Caco-2 (cell line): ENCODE measurements at regions not wholly inside any gene's neighbourhood (a gene's known extent, or its start where the extent isn't known, plus 50 kb on each side); places are given as distances from the start of the nearest gene placed in this dataset.

Experiments used
- BruUV-seq: library from RNA; stranded (reverse); fragments of 400-500 nt; replicated peaks from 2 replicates; lab custom pipeline; 2021; lab: Mats Ljungman, UMichigan
- CTCF ChIA-PET: fragments of 300-600 bp; sonication (Branson Sonifier 250); formaldehyde crosslinking; loops from one replicate; lab custom pipeline; 2022; ENCODE audit warnings: antibody characterized with exemption; lab: Charles Lee
- POLR2A ChIA-PET: fragments of 300-600 bp; sonication (Branson Sonifier 250); formaldehyde crosslinking; loops from one replicate; lab custom pipeline; 2022; ENCODE audit warnings: antibody characterized with exemption; lab: Charles Lee
- DNase-seq, 2 experiments: peaks; one replicate each; pipeline versions ENCODE4 v3.0.0 to v3.0.0-alpha.2; 2020 to 2022
- H3K27me3 ChIP-seq: replicated peaks from 2 replicates; pipeline ENCODE4 v1.6.0; 2011; ENCODE audit warnings: low read length; ENCODE audit not compliant: control insufficient read depth, insufficient read depth
- H3K36me3 ChIP-seq: 2 replicates; pipeline ENCODE4 v1.5.1; 2011; ENCODE audit warnings: low read length; ENCODE audit not compliant: control insufficient read depth, insufficient read depth
- H3K4me1 ChIP-seq: fragments of 250-450 bp; sonication (Bioruptor Pico); 2 replicates; pipeline ENCODE4 v1.5.1; 2020; ENCODE audit warnings: mild to moderate bottlenecking
- H3K4me3 ChIP-seq: 2 replicates; pipeline ENCODE4 v1.5.1; 2011; ENCODE audit warnings: low read depth, mild to moderate bottlenecking, control low read depth, low read length
- H3K9me3 ChIP-seq: fragments of 250-450 bp; sonication (Bioruptor Pico); 2 replicates; pipeline ENCODE4 v1.5.1; 2020; ENCODE audit warnings: mild to moderate bottlenecking, moderate library complexity
- H3K27ac Mint-ChIP-seq: one replicate; pipeline ENCODE4 v1.8.0; 2022; ENCODE audit warnings: mixed read lengths; ENCODE audit not compliant: unreplicated experiment
- H3K27me3 Mint-ChIP-seq: one replicate; pipeline ENCODE4 v1.8.0; 2022; ENCODE audit warnings: mixed read lengths; ENCODE audit not compliant: insufficient read depth, unreplicated experiment
- H3K36me3 Mint-ChIP-seq: one replicate; pipeline ENCODE4 v1.8.0; 2022; ENCODE audit warnings: mild to moderate bottlenecking, mixed read lengths; ENCODE audit not compliant: insufficient read depth, unreplicated experiment
- H3K4me1 Mint-ChIP-seq: one replicate; pipeline ENCODE4 v1.8.0; 2022; ENCODE audit warnings: low read depth, mixed read lengths; ENCODE audit not compliant: unreplicated experiment
- H3K4me3 Mint-ChIP-seq: one replicate; pipeline ENCODE4 v1.8.0; 2022; ENCODE audit warnings: mild to moderate bottlenecking, moderate library complexity, mixed read lengths; ENCODE audit not compliant: unreplicated experiment
- H3K9me3 Mint-ChIP-seq: one replicate; pipeline ENCODE4 v1.8.0; 2022; ENCODE audit warnings: mixed read lengths; ENCODE audit not compliant: unreplicated experiment
- CTCF ChIP-seq, 2 experiments: fragments of 200-600 bp in 1 of 2; IDR thresholded peaks; 1 replicate in 1 of 2; 2 replicates in 1 of 2; pipeline versions ENCODE4 v1.5.1 to v1.8.0; 2011 to 2022; ENCODE audit warnings: antibody characterized with exemption in 1 of 2, control low read depth in 1 of 2, inconsistent platforms in 1 of 2, low read depth in 1 of 2, low read length in 1 of 2, mild to moderate bottlenecking in 1 of 2, moderate library complexity in 1 of 2; ENCODE audit not compliant: insufficient read depth in 1 of 2, severe bottlenecking in 1 of 2, unreplicated experiment in 1 of 2
- intact Hi-C: fragments of 100-400 bp; cut with micrococcal nuclease; formaldehyde crosslinking; loops from one replicate; pipeline ENCODE4 v1.10.0; 2022; ENCODE audit not compliant: unreplicated experiment

GRCh38 chr18:8493141-8493540, 116.1 kb upstream of the RAB12 start:
- H3K27ac Mint-ChIP-seq, result no peak overlapping the region
- DNase-seq, result no peak
- POLR2A ChIA-PET, result no interaction called here
- H3K4me1 Mint-ChIP-seq, result no peaks in the 10 kb centered on the region
- H3K27me3 Mint-ChIP-seq, result peaks cover 24% of the 10 kb centered on the region
- CTCF ChIA-PET, result no interaction called here
- H3K9me3 Mint-ChIP-seq, result no peaks in the 10 kb centered on the region
- BruUV-seq, result no TSS peak
- no peak overlapping the region for H3K4me3 ChIP-seq
- H3K4me3 Mint-ChIP-seq, result no peak overlapping the region
- no peaks in the 10 kb centered on the region for H3K36me3 Mint-ChIP-seq
- TF ChIP-seq CTCF (IDR thresholded peaks at IDR 0.05; ENCODE audit: insufficient read depth in 1 of 2, low read depth in 1 of 2, low read length in 1 of 2, severe bottlenecking in 1 of 2, unreplicated experiment in 1 of 2), result no peak
- H3K36me3 ChIP-seq, result no peaks in the 10 kb centered on the region
- intact Hi-C loops, result no loop called here
- H3K4me1 ChIP-seq, result no peaks in the 10 kb centered on the region
- no peaks in the 10 kb centered on the region; the same call in 1 of the 2 replicates for H3K27me3 ChIP-seq
- H3K9me3 ChIP-seq, result peaks cover 3% of the 10 kb centered on the region; the same call in 1 of the 2 replicates

- peaks cover 10% of the 10 kb centered on the region for H3K9me3 Mint-ChIP-seq
- TF ChIP-seq CTCF (IDR thresholded peaks at IDR 0.05; ENCODE audit: insufficient read depth in 1 of 2, low read depth in 1 of 2, low read length in 1 of 2, severe bottlenecking in 1 of 2, unreplicated experiment in 1 of 2), result no peak
- intact Hi-C loops, result no loop called here
- no peak for DNase-seq
- H3K27me3 Mint-ChIP-seq, result peaks cover 19% of the 10 kb centered on the region
- H3K27ac Mint-ChIP-seq, result no peak overlapping the region
- Histone ChIP-seq H3K27me3 (no peaks in the 10 kb centered on the region; the same call in none of the 2 replicates), H3K9me3 (peaks cover 2% of the 10 kb centered on the region; the same call in 1 of the 2 replicates), H3K4me3 (no peak overlapping the region), H3K4me1 (no peaks in the 10 kb centered on the region), H3K36me3 (no peaks in the 10 kb centered on the region)
- CTCF ChIA-PET, result no interaction called here
- no peaks in the 10 kb centered on the region for H3K4me1 Mint-ChIP-seq
- POLR2A ChIA-PET, result no interaction called here
- H3K4me3 Mint-ChIP-seq, result no peak overlapping the region
- no peaks in the 10 kb centered on the region for H3K36me3 Mint-ChIP-seq
- BruUV-seq, result no TSS peak
Observed at GRCh38 chr18:8496186-8496585, 113.1 kb upstream of the RAB12 start.

DNA sequence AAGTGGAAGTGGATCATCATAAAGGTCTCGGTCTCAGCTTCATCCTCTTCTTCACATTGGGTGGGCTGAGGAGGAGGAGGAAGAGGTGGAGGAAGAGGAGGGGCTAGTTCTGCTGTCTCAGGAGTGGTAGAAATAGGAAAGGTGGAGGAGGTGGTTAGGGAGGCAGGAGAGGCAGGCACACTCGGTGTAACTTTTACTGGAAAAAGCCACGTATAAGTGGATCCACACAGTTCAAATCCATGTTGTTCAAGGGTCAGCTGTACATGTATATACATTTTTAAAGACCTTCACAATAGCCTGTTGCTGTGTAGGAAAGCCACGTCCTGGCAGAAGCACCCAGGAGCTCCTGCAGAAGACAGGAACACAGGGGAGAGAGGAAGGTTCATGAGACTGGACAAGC, 110.3 kb upstream of the RAB12 start:
- Mint-ChIP-seq H3K27ac (no peak overlapping the region), H3K4me3 (no peak overlapping the region), H3K9me3 (peaks cover 10% of the 10 kb centered on the region), H3K36me3 (no peaks in the 10 kb centered on the region), H3K27me3 (peaks cover 12% of the 10 kb centered on the region), H3K4me1 (no peaks in the 10 kb centered on the region)
- TF ChIP-seq CTCF (IDR thresholded peaks at IDR 0.05; ENCODE audit: insufficient read depth in 1 of 2, low read depth in 1 of 2, low read length in 1 of 2, severe bottlenecking in 1 of 2, unreplicated experiment in 1 of 2), result no peak
- POLR2A ChIA-PET, result no interaction called here
- Histone ChIP-seq H3K4me3 (no peak overlapping the region), H3K36me3 (no peaks in the 10 kb centered on the region), H3K4me1 (no peaks in the 10 kb centered on the region), H3K27me3 (no peaks in the 10 kb centered on the region; the same call in 1 of the 2 replicates), H3K9me3 (no peaks in the 10 kb centered on the region)
- no peak for DNase-seq
- BruUV-seq, result no TSS peak
- intact Hi-C loops, result no loop called here
- CTCF ChIA-PET, result interaction anchor here (0.5 kb wide), 1 partner anchor 20 kb away, joined by 4 read pairs; no protein-coding TSS in a partner anchor
